ENCODE measurements at regions not wholly inside any gene's neighbourhood (a gene's known extent, or its start where the extent isn't known, plus 50 kb on each side); places are given as distances from the start of the nearest gene placed in this dataset.

DNA sequence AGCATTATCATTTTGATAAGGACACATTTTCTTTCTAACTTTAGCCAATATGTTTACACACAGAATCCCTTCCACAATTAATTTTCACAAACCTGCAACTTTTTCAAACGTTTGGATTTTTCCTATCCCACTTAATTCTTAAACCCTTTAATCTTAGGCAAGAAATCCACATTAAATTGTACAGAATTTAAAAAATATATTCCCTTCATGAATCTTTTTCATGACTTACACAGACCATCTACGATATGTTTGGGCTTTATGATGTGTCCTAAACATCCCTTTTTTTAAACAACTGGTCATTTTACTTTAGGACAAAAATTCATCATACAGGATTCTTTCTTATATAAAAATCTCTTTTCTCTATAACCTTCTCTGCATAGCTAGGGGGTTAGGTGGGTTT, 241.5 kb upstream of the CNTNAP4 start:
- BruUV-seq (replicated peaks): no TSS peak
- Histone ChIP-seq H3K36me3 (ENCODE audit: control insufficient read depth in 2 of 2, extremely low read depth in 1 of 2, insufficient read depth in 2 of 2, low read length in 2 of 2) (no peaks in the 10 kb centered on the region), H3K9ac (replicated peaks; ENCODE audit: extremely low read depth, insufficient read depth, low read length) (no peak overlapping the region), H3K9me3 (replicated peaks; ENCODE audit: control insufficient read depth, insufficient read depth, low read length) (peaks cover 2% of the 10 kb centered on the region), H2AFZ (ENCODE audit: low read depth, low read length) (no peak overlapping the region), H3K9me1 (replicated peaks; ENCODE audit: control insufficient read depth, extremely low read depth, insufficient read depth, low read length) (no peaks in the 10 kb centered on the region), H3K79me2 (ENCODE audit: control insufficient read depth, insufficient read depth, low read length) (no peaks in the 10 kb centered on the region), H4K20me1 (replicated peaks; ENCODE audit: control insufficient read depth, extremely low read depth, insufficient read depth, low read length) (no peaks in the 10 kb centered on the region), H3K4me1 (ENCODE audit: control insufficient read depth, extremely low read depth, insufficient read depth, low read length) (no peaks in the 10 kb centered on the region), H3K4me2 (ENCODE audit: insufficient read depth, low read length) (no peak overlapping the region), H3K27ac (ENCODE audit: insufficient read depth, low read depth, low read length) (no peak overlapping the region), H3K27me3 (ENCODE audit: control insufficient read depth in 2 of 2, insufficient read depth in 2 of 2, low read length in 2 of 2) (no peaks in the 10 kb centered on the region), H3K4me3 (replicated peaks in 1 of 3; ENCODE audit: insufficient read depth in 1 of 3, low read depth in 1 of 3, low read length in 3 of 3) (no peak overlapping the region)
- POLR2A ChIA-PET: no interaction called here
- intact Hi-C loops (cut with micrococcal nuclease): no loop called here
- dilution Hi-C loops (cut with MboI; ENCODE audit: extremely low pct_ligation_motif_present, low sequenced_read_pairs): no loop called here
- DNase-seq (ENCODE audit: low read depth, low spot score) (no peak), FAIRE-seq (no peak)
- CTCF ChIA-PET: no interaction called here
- TF ChIP-seq GATA2 (IDR thresholded peaks at IDR 0.05; ENCODE audit: insufficient read depth, insufficient read length, low read depth, low read length): no peak
- TF ChIP-seq, protein P1, sequence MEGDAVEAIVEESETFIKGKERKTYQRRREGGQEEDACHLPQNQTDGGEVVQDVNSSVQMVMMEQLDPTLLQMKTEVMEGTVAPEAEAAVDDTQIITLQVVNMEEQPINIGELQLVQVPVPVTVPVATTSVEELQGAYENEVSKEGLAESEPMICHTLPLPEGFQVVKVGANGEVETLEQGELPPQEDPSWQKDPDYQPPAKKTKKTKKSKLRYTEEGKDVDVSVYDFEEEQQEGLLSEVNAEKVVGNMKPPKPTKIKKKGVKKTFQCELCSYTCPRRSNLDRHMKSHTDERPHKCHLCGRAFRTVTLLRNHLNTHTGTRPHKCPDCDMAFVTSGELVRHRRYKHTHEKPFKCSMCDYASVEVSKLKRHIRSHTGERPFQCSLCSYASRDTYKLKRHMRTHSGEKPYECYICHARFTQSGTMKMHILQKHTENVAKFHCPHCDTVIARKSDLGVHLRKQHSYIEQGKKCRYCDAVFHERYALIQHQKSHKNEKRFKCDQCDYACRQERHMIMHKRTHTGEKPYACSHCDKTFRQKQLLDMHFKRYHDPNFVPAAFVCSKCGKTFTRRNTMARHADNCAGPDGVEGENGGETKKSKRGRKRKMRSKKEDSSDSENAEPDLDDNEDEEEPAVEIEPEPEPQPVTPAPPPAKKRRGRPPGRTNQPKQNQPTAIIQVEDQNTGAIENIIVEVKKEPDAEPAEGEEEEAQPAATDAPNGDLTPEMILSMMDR (IDR thresholded peaks at IDR 0.05; ENCODE audit: extremely low read depth in 1 of 2, insufficient read depth in 1 of 2, low read depth in 1 of 2, low read length in 2 of 2): no peak
- TF ChIP-seq POLR2AphosphoS5 (IDR thresholded peaks at IDR 0.05; ENCODE audit: insufficient read depth, low read depth, low read length): no peak
- TF ChIP-seq POLR2A (IDR thresholded peaks at IDR 0.05; ENCODE audit: low read depth, low read length): no peak

DNA sequence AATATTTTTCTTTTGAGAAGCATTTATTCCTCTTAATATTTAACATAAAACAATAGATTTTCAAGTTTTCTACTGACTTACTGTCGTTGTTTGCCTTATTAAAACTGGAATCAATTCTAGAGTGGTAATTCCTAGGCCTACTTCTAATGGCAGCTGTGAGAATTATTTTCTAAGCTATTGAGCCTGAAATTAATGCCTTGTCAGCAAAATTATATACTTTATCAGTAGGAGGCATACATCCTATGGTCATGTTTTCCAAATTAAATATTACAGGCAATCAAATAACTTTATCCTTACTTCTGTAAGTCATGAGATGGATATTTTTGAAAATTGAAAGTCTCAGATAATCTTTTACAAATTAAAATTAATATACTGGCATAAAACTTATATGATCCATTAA, 239.1 kb upstream of the CNTNAP4 start:
- H3K4me2 ChIP-seq (ENCODE audit: insufficient read depth, low read length): no peak overlapping the region
- H3K36me3 ChIP-seq (ENCODE audit: control insufficient read depth in 2 of 2, extremely low read depth in 1 of 2, insufficient read depth in 2 of 2, low read length in 2 of 2): no peaks in the 10 kb centered on the region
- no peaks in the 10 kb centered on the region for H4K20me1 ChIP-seq (replicated peaks; ENCODE audit: control insufficient read depth, extremely low read depth, insufficient read depth, low read length)
- intact Hi-C loops (cut with micrococcal nuclease) (no loop called here), dilution Hi-C loops (cut with MboI; ENCODE audit: extremely low pct_ligation_motif_present, low sequenced_read_pairs) (no loop called here)
- H2AFZ ChIP-seq (ENCODE audit: low read depth, low read length): no peak overlapping the region
- H3K9ac ChIP-seq (replicated peaks; ENCODE audit: extremely low read depth, insufficient read depth, low read length): no peak overlapping the region
- no peaks in the 10 kb centered on the region for H3K27me3 ChIP-seq (ENCODE audit: control insufficient read depth in 2 of 2, insufficient read depth in 2 of 2, low read length in 2 of 2)
- H3K4me1 ChIP-seq (ENCODE audit: control insufficient read depth, extremely low read depth, insufficient read depth, low read length): no peaks in the 10 kb centered on the region
- no peak for FAIRE-seq
- DNase-seq (ENCODE audit: low read depth, low spot score): no peak
- no peak overlapping the region for H3K4me3 ChIP-seq (replicated peaks in 1 of 3; ENCODE audit: insufficient read depth in 1 of 3, low read depth in 1 of 3, low read length in 3 of 3)
- no peaks in the 10 kb centered on the region for H3K9me1 ChIP-seq (replicated peaks; ENCODE audit: control insufficient read depth, extremely low read depth, insufficient read depth, low read length)
- POLR2A ChIA-PET: no interaction called here
- no peaks in the 10 kb centered on the region for H3K79me2 ChIP-seq (ENCODE audit: control insufficient read depth, insufficient read depth, low read length)
- TF ChIP-seq EZH2 (IDR thresholded peaks at IDR 0.05; ENCODE audit: borderline replicate concordance, low read depth, low read length, severe bottlenecking): no peak
- no peak for TF ChIP-seq JUN (IDR thresholded peaks at IDR 0.05; ENCODE audit: borderline replicate concordance, insufficient read depth, insufficient read length, low read depth)
- TF ChIP-seq POLR2AphosphoS5 (IDR thresholded peaks at IDR 0.05; ENCODE audit: insufficient read depth, low read depth, low read length): no peak
- TF ChIP-seq MYC (IDR thresholded peaks at IDR 0.05; ENCODE audit: low read depth, low read length): no peak
- TF ChIP-seq POLR2A (IDR thresholded peaks at IDR 0.05; ENCODE audit: low read depth, low read length): no peak
- no peak for TF ChIP-seq GATA2 (IDR thresholded peaks at IDR 0.05; ENCODE audit: insufficient read depth, insufficient read length, low read depth, low read length)
- TF ChIP-seq, protein P2, sequence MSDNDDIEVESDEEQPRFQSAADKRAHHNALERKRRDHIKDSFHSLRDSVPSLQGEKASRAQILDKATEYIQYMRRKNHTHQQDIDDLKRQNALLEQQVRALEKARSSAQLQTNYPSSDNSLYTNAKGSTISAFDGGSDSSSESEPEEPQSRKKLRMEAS (IDR thresholded peaks at IDR 0.05; ENCODE audit: insufficient read depth, insufficient read length): no peak
- TF ChIP-seq, protein P1 (IDR thresholded peaks at IDR 0.05; ENCODE audit: extremely low read depth in 1 of 2, insufficient read depth in 1 of 2, low read depth in 1 of 2, low read length in 2 of 2): no peak
- TF ChIP-seq FOS (IDR thresholded peaks at IDR 0.05; ENCODE audit: borderline replicate concordance, insufficient read depth, low read length): no peak
- CTCF ChIA-PET: no interaction called here
- no peak overlapping the region for H3K27ac ChIP-seq (ENCODE audit: insufficient read depth, low read depth, low read length)
- no TSS peak for BruUV-seq (replicated peaks)
- no peaks in the 10 kb centered on the region for H3K9me3 ChIP-seq (replicated peaks; ENCODE audit: control insufficient read depth, insufficient read depth, low read length)

Measured in endothelial cell of umbilical vein (primary cell).